Tibial artery (tissue), 4 donors: ENCODE measurements at regions not wholly inside any gene's neighbourhood (a gene's known extent, or its start where the extent isn't known, plus 50 kb on each side); places are given as distances from the start of the nearest gene placed in this dataset.

ENCODE experiments used
- DNase-seq, 2 donors: peaks; one replicate each; pipeline ENCODE4 v3.0.0-alpha.2; 2019
- H3K27ac ChIP-seq, 2 donors: fragments of 200-600 bp; sonication (generic) in 1 of 2; 1 replicate in 1 of 2; 2 replicates in 1 of 2; pipeline ENCODE4 v1.5.1; 2018 to 2019; ENCODE audit warnings: mild to moderate bottlenecking in 1 of 2
- H3K27me3 ChIP-seq, 2 donors: fragments of 200-600 bp; sonication (generic) in 1 of 2; one replicate each; pipeline versions ENCODE4 v1.5.1 to v1.6.0; 2016 to 2019
- H3K36me3 ChIP-seq, 3 donors: fragments of 200-600 bp; sonication (generic) in 2 of 3; one replicate each; pipeline ENCODE4 v1.5.1; 2016 to 2019; ENCODE audit warnings: mild to moderate bottlenecking in 2 of 3
- H3K4me1 ChIP-seq, 4 donors: fragments of 200-600 bp; sonication (generic) in 2 of 4; 1 replicate in 3 of 4; 2 replicates in 1 of 4; pipeline ENCODE4 v1.5.1; 2016 to 2019
- H3K4me3 ChIP-seq, 2 donors: fragments of 200-600 bp; sonication (generic) in 1 of 2; 1 replicate in 1 of 2; 2 replicates in 1 of 2; pipeline ENCODE4 v1.5.1; 2018 to 2019; ENCODE audit warnings: mild to moderate bottlenecking in 2 of 2
- H3K9me3 ChIP-seq, 3 donors: fragments of 200-600 bp; sonication (generic) in 1 of 3; one replicate each; pipeline ENCODE4 v1.5.1; 2016 to 2019
- CTCF ChIP-seq, 2 experiments: fragments of 200-600 bp in 1 of 2; fragments of 450-650 bp in 1 of 2; IDR thresholded peaks; one replicate each; pipeline ENCODE4 v1.5.1; 2017 to 2019; ENCODE audit warnings: antibody characterized with exemption in 2 of 2, mild to moderate bottlenecking in 1 of 2, moderate library complexity in 1 of 2
- intact Hi-C: fragments of 100-400 bp; cut with DNase I; formaldehyde crosslinking; loops from one replicate; pipeline ENCODE4 v1.15.0; 2023; ENCODE audit warnings: low total_unique reads

DNA sequence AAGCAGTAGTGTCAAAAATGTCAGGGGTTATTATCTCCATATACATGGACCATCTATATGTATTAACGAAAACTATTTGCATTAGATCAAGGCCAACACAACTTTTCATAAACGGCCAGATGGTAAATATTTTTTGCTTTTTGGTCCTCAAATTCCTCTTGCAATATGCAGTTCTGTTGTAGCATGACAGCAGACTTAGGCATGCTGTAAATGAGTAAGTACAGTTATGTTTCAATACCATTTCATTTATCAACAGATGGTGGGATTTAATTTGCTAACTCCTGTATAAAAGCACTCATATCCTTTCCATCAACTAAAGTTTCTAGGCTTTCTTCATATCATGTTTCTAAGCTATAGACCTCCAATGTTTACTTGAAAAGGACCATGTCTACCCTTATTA lies 208.1 kb downstream of the ANKRD50 start:
- no peaks in the 10 kb centered on the region for H3K27me3 ChIP-seq
- no peaks in the 10 kb centered on the region for H3K36me3 ChIP-seq
- intact Hi-C loops = no loop called here
- no peak overlapping the region for H3K4me3 ChIP-seq
- TF ChIP-seq CTCF (IDR thresholded peaks at IDR 0.05) = no peak
- no peak for DNase-seq
- H3K27ac ChIP-seq = no peak overlapping the region
- no peaks in the 10 kb centered on the region for H3K4me1 ChIP-seq
- no peaks in the 10 kb centered on the region for H3K9me3 ChIP-seq

- Histone ChIP-seq H3K27ac (no peak overlapping the region), H3K27me3 (no peaks in the 10 kb centered on the region), H3K4me3 (no peak overlapping the region), H3K36me3 (no peaks in the 10 kb centered on the region), H3K4me1 (no peaks in the 10 kb centered on the region), H3K9me3 (no peaks in the 10 kb centered on the region)
- DNase-seq = no peak
- intact Hi-C loops = no loop called here
- no peak for TF ChIP-seq CTCF (IDR thresholded peaks at IDR 0.05)
These were observed 207.3 kb downstream of the ANKRD50 start for GRCh38 chr4:124505211-124505610.

DNA sequence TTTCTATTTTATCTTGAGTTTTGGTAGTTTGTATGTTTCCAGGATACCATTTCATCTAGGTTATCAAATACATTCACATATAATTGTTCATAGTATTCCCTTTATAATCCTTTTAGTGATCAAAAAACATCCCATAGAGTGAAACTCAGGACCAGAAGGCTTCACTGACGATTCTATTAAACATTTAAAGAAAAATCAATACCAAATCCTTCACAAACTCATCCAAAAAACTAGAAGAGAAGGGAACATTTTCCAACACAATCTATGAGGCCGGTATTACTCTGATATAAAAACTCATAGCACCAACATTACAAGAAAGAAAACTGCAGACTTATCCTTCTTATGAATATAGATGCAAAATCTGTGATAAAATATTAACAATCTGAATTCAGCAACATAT lies 203.4 kb downstream of the ANKRD50 start:
- no peaks in the 10 kb centered on the region for H3K4me1 ChIP-seq
- H3K9me3 ChIP-seq = no peaks in the 10 kb centered on the region
- H3K36me3 ChIP-seq = no peaks in the 10 kb centered on the region
- H3K4me3 ChIP-seq = no peak overlapping the region
- no peak overlapping the region for H3K27ac ChIP-seq
- DNase-seq = no peak
- TF ChIP-seq CTCF (IDR thresholded peaks at IDR 0.05) = no peak
- intact Hi-C loops = no loop called here
- H3K27me3 ChIP-seq = no peaks in the 10 kb centered on the region

DNA sequence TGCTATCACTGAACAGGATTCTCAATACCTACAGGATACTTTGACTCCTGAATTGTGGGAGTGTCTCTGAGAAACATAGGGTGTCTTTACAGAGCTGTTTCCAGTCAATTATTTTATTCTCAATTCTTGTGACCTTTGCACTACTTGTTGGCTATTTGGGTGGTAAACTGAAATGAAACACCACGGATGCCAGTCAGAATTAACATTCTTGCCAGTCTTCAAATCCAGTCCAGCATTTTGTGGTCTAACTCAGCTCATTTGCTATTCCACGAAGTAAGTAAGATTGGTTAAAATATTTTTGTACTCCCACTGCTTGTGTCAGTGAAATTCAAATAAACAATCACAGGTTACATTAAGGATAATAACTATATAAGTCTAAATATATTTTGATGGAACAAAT lies 197.9 kb downstream of the ANKRD50 start:
- intact Hi-C loops = no loop called here
- H3K4me3 ChIP-seq = no peak overlapping the region
- H3K27ac ChIP-seq = no peak overlapping the region
- no peaks in the 10 kb centered on the region for H3K36me3 ChIP-seq
- H3K9me3 ChIP-seq = no peaks in the 10 kb centered on the region
- DNase-seq = no peak
- TF ChIP-seq CTCF (IDR thresholded peaks at IDR 0.05) = no peak
- H3K4me1 ChIP-seq = no peaks in the 10 kb centered on the region
- H3K27me3 ChIP-seq = no peaks in the 10 kb centered on the region

GRCh38 chr4:124515591-124515990 lies 196.9 kb downstream of the ANKRD50 start:
- DNase-seq = no peak
- no peak overlapping the region for H3K27ac ChIP-seq
- no peaks in the 10 kb centered on the region for H3K4me1 ChIP-seq
- no peaks in the 10 kb centered on the region for H3K36me3 ChIP-seq
- no peaks in the 10 kb centered on the region for H3K27me3 ChIP-seq
- H3K4me3 ChIP-seq = no peak overlapping the region
- intact Hi-C loops = no loop called here
- H3K9me3 ChIP-seq = no peaks in the 10 kb centered on the region
- no peak for TF ChIP-seq CTCF (IDR thresholded peaks at IDR 0.05)

- Histone ChIP-seq H3K9me3 (no peaks in the 10 kb centered on the region), H3K27me3 (no peaks in the 10 kb centered on the region), H3K4me1 (no peaks in the 10 kb centered on the region), H3K36me3 (no peaks in the 10 kb centered on the region), H3K4me3 (no peak overlapping the region), H3K27ac (no peak overlapping the region)
- no peak for DNase-seq
- TF ChIP-seq CTCF (IDR thresholded peaks at IDR 0.05) = no peak
- intact Hi-C loops = no loop called here
These were observed 193.3 kb downstream of the ANKRD50 start for GRCh38 chr4:124519196-124519595.
